ENCODE measurements at regions not wholly inside any gene's neighbourhood (a gene's known extent, or its start where the extent isn't known, plus 50 kb on each side); places are given as distances from the start of the nearest gene placed in this dataset.

DNA sequence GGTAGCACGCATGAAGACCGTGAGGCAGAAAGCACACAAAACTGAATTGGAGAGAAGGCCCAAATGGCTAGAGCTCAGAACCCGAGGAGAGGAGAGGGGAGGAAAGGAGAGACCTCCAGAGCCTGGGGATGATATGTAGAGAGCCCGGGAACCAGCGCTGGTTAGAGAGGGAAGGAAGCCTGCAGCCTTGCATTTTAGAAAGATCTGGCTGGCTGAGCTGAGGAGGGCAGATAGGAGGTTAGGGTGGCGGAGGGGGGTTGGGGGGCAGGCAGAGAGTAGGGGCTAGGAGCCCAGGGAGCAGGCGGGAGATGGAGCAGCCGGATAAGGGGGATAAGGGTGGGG is 127.2 kb downstream of the C9orf50 start:
- TF ChIP-seq, protein P1, sequence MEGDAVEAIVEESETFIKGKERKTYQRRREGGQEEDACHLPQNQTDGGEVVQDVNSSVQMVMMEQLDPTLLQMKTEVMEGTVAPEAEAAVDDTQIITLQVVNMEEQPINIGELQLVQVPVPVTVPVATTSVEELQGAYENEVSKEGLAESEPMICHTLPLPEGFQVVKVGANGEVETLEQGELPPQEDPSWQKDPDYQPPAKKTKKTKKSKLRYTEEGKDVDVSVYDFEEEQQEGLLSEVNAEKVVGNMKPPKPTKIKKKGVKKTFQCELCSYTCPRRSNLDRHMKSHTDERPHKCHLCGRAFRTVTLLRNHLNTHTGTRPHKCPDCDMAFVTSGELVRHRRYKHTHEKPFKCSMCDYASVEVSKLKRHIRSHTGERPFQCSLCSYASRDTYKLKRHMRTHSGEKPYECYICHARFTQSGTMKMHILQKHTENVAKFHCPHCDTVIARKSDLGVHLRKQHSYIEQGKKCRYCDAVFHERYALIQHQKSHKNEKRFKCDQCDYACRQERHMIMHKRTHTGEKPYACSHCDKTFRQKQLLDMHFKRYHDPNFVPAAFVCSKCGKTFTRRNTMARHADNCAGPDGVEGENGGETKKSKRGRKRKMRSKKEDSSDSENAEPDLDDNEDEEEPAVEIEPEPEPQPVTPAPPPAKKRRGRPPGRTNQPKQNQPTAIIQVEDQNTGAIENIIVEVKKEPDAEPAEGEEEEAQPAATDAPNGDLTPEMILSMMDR (conservative IDR thresholded peaks at IDR 0.05 in 1 of 2, IDR thresholded peaks at IDR 0.05 in 1 of 2; ENCODE audit: extremely low read depth in 1 of 2, insufficient read depth in 1 of 2, low read depth in 1 of 2, low read length in 2 of 2): no peak
- TF ChIP-seq EZH2 (IDR thresholded peaks at IDR 0.05; ENCODE audit: borderline replicate concordance, low read length): no peak

All from mammary epithelial cell (primary cell).